Vagina (tissue), 2 donors: ENCODE measurements at regions not wholly inside any gene's neighbourhood (a gene's known extent, or its start where the extent isn't known, plus 50 kb on each side); places are given as distances from the start of the nearest gene placed in this dataset.

ENCODE experiments used
- DNase-seq, 2 donors: peaks; one replicate each; pipeline ENCODE4 v3.0.0-alpha.2; 2017; ENCODE audit errors: extremely low spot score in 2 of 2
- H3K27ac ChIP-seq: fragments of 200-600 bp; sonication (generic); one replicate; pipeline ENCODE4 v1.5.1; 2019
- H3K27me3 ChIP-seq: fragments of 200-600 bp; sonication (generic); one replicate; pipeline ENCODE4 v1.5.1; 2019
- H3K36me3 ChIP-seq, 2 donors: fragments of 200-600 bp; sonication (generic); one replicate each; pipeline ENCODE4 v1.5.1; 2017 to 2019
- H3K4me1 ChIP-seq: fragments of 200-600 bp; sonication (generic); one replicate; pipeline ENCODE4 v1.5.1; 2019
- H3K4me3 ChIP-seq, 2 donors: fragments of 200-600 bp; sonication (generic); 1 replicate in 1 of 2; 2 replicates in 1 of 2; pipeline ENCODE4 v1.5.1; 2016 to 2019
- H3K9me3 ChIP-seq: fragments of 200-600 bp; sonication (generic); one replicate; pipeline ENCODE4 v1.5.1; 2019
- POLR2A ChIP-seq, 2 donors: fragments of 450-650 bp; IDR thresholded peaks; one replicate each; pipeline ENCODE4 v1.6.1; 2017; ENCODE audit warnings: antibody characterized with exemption in 2 of 2, mild to moderate bottlenecking in 2 of 2, moderate library complexity in 2 of 2
- POLR2AphosphoS5 ChIP-seq, 2 donors: sonication (generic); formaldehyde crosslinking; IDR thresholded peaks; one replicate each; pipeline ENCODE4 v1.9.0; 2017; ENCODE audit warnings: antibody characterized with exemption in 2 of 2, mild to moderate bottlenecking in 2 of 2, low read depth in 1 of 2; ENCODE audit not compliant: insufficient read depth in 1 of 2
- intact Hi-C: fragments of 100-400 bp; cut with DNase I; formaldehyde crosslinking; loops from one replicate; pipeline ENCODE4 v1.15.1; 2023
- TF ChIP-seq, protein P1 (sequence below), 3 experiments: fragments of 450-650 bp in 2 of 3; fragments of 200-600 bp in 1 of 3; sonication (generic) in 1 of 3; IDR thresholded peaks; one replicate each; pipeline ENCODE4 v1.5.1; 2017 to 2019; ENCODE audit warnings: antibody characterized with exemption in 3 of 3, mild to moderate bottlenecking in 2 of 3, moderate library complexity in 2 of 3

GRCh38 chr7:136293841-136294391 is 316.8 kb upstream of the MTPN start:
- Histone ChIP-seq H3K27me3 (no peaks in the 10 kb centered on the region), H3K36me3 (no peaks in the 10 kb centered on the region), H3K4me1 (no peaks in the 10 kb centered on the region), H3K9me3 (no peaks in the 10 kb centered on the region), H3K4me3 (no peak overlapping the region), H3K27ac (no peak overlapping the region)
- DNase-seq, result no peak
- TF ChIP-seq, protein P1, sequence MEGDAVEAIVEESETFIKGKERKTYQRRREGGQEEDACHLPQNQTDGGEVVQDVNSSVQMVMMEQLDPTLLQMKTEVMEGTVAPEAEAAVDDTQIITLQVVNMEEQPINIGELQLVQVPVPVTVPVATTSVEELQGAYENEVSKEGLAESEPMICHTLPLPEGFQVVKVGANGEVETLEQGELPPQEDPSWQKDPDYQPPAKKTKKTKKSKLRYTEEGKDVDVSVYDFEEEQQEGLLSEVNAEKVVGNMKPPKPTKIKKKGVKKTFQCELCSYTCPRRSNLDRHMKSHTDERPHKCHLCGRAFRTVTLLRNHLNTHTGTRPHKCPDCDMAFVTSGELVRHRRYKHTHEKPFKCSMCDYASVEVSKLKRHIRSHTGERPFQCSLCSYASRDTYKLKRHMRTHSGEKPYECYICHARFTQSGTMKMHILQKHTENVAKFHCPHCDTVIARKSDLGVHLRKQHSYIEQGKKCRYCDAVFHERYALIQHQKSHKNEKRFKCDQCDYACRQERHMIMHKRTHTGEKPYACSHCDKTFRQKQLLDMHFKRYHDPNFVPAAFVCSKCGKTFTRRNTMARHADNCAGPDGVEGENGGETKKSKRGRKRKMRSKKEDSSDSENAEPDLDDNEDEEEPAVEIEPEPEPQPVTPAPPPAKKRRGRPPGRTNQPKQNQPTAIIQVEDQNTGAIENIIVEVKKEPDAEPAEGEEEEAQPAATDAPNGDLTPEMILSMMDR (IDR thresholded peaks at IDR 0.05), result no peak
- TF ChIP-seq POLR2A (IDR thresholded peaks at IDR 0.05), result no peak
- no peak for TF ChIP-seq POLR2AphosphoS5 (IDR thresholded peaks at IDR 0.05; ENCODE audit: insufficient read depth in 1 of 2, low read depth in 1 of 2)
- intact Hi-C loops, result no loop called here

DNA sequence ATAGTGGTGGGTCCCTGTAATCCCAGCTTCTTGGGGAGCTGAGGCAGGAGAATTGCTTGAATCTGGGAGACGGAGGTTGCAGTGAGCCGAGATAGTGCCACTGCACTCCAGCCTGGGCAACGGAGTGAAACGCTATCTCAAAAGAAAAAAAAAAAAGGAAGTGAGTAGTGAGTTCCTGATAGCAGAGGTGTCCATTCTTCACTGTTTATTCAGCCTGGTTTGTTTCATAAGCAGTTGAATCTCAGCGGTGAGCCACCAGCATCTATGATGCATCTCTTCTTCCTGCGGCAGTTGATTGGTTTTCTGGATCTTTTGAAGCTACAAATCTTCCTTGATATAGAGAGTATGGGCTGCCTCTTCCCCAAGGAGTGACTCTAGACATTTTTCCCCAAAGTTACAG is 316.1 kb upstream of the MTPN start:
- intact Hi-C loops, result no loop called here
- no peak for DNase-seq
- H3K36me3 ChIP-seq, result no peaks in the 10 kb centered on the region

GRCh38 chr7:136292365-136292764 is 315.2 kb upstream of the MTPN start:
- no peak overlapping the region for H3K27ac ChIP-seq
- no peaks in the 10 kb centered on the region for H3K4me1 ChIP-seq
- TF ChIP-seq POLR2AphosphoS5 (IDR thresholded peaks at IDR 0.05; ENCODE audit: insufficient read depth in 1 of 2, low read depth in 1 of 2) (no peak), POLR2A (IDR thresholded peaks at IDR 0.05) (no peak)
- TF ChIP-seq, protein P1 (IDR thresholded peaks at IDR 0.05), result no peak
- intact Hi-C loops, result no loop called here
- no peaks in the 10 kb centered on the region for H3K36me3 ChIP-seq
- no peak for DNase-seq
- no peaks in the 10 kb centered on the region for H3K27me3 ChIP-seq
- no peak overlapping the region for H3K4me3 ChIP-seq
- H3K9me3 ChIP-seq, result no peaks in the 10 kb centered on the region

More for the DNA sequence above, 316.1 kb upstream of the MTPN start:
- Histone ChIP-seq H3K27ac (no peak overlapping the region), H3K4me3 (no peak overlapping the region), H3K9me3 (no peaks in the 10 kb centered on the region), H3K27me3 (no peaks in the 10 kb centered on the region), H3K4me1 (no peaks in the 10 kb centered on the region)
- TF ChIP-seq POLR2A (IDR thresholded peaks at IDR 0.05) (no peak), POLR2AphosphoS5 (IDR thresholded peaks at IDR 0.05; ENCODE audit: insufficient read depth in 1 of 2, low read depth in 1 of 2) (no peak)
- TF ChIP-seq, protein P1 (IDR thresholded peaks at IDR 0.05), result no peak

DNA sequence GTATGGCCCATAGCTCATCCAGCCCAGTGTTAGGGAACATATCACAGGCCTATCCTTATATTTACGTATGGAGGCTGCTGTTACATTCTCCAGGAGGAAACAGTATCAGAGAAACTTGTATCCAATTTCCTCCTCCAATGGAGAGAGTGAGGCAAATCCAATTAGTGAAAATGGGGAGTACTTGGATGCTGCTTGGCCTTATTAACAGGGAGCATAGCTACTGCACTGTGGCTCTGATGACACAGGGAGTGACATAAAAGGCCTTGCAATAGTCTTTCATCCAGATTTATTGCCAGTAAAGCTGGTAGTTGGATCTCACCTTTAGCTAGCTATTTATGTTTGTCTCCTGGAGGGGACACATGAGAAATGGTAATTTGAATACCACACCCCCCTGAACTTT is 313.2 kb upstream of the MTPN start:
- Histone ChIP-seq H3K27me3 (no peaks in the 10 kb centered on the region), H3K4me3 (no peak overlapping the region)

DNA sequence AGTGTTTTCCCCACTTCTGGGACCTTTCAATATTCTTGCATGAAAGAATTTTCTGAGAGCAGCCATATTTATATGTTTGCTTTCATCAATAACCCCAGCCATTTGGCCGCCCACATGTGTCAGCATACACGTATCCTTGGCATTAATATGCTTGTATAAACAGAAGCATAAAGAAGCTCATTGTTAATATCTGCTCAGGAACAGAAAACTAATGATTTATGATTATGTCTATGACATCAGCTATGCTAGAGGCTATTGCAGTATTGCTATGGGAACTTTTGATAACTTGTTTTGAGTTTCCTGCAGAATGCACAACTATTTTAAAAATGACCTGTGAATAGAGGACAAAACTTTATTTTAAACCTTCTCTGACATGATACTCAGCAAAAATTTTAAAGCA is 300.9 kb upstream of the MTPN start:
- H3K9me3 ChIP-seq, result no peaks in the 10 kb centered on the region
- TF ChIP-seq POLR2A (IDR thresholded peaks at IDR 0.05) (no peak), POLR2AphosphoS5 (IDR thresholded peaks at IDR 0.05; ENCODE audit: insufficient read depth in 1 of 2, low read depth in 1 of 2) (no peak)
- TF ChIP-seq, protein P1 (IDR thresholded peaks at IDR 0.05), result no peak
- no peaks in the 10 kb centered on the region for H3K27me3 ChIP-seq
- intact Hi-C loops, result no loop called here
- no peaks in the 10 kb centered on the region for H3K36me3 ChIP-seq
- H3K27ac ChIP-seq, result no peak overlapping the region
- no peak for DNase-seq
- no peak overlapping the region for H3K4me3 ChIP-seq
- no peaks in the 10 kb centered on the region for H3K4me1 ChIP-seq

More for the DNA sequence above, 313.2 kb upstream of the MTPN start:
- H3K9me3 ChIP-seq, result no peaks in the 10 kb centered on the region
- H3K4me1 ChIP-seq, result no peaks in the 10 kb centered on the region
- intact Hi-C loops, result no loop called here
- H3K27ac ChIP-seq, result no peak overlapping the region
- H3K36me3 ChIP-seq, result no peaks in the 10 kb centered on the region
- no peak for DNase-seq
- TF ChIP-seq, protein P1 (IDR thresholded peaks at IDR 0.05), result no peak
- TF ChIP-seq POLR2AphosphoS5 (IDR thresholded peaks at IDR 0.05; ENCODE audit: insufficient read depth in 1 of 2, low read depth in 1 of 2), result no peak
- no peak for TF ChIP-seq POLR2A (IDR thresholded peaks at IDR 0.05)
